GM12892 (cell line): ENCODE measurements at regions not wholly inside any gene's neighbourhood (a gene's known extent, or its start where the extent isn't known, plus 50 kb on each side); places are given as distances from the start of the nearest gene placed in this dataset.

Source experiments
- DNase-seq: peaks from one replicate; pipeline ENCODE4 v3.0.0; 2011; ENCODE audit not compliant: insufficient read length
- FAIRE-seq: peaks from 2 replicates; lab custom pipeline; 2011; peaks lifted over from hg19 to GRCh38; lab: Jason Lieb, UNC
- POLR2A ChIP-seq: IDR thresholded peaks from 2 replicates; pipeline ENCODE4 v1.6.1; 2011; ENCODE audit warnings: low read depth, low read length, control low read depth
- POLR2AphosphoS5 ChIP-seq: IDR thresholded peaks from 2 replicates; pipeline ENCODE4 v1.6.1; 2011; ENCODE audit warnings: low read depth, low read length, control low read depth
- TAF1 ChIP-seq: IDR thresholded peaks from 2 replicates; pipeline ENCODE4 v1.6.1; 2011; ENCODE audit warnings: low read depth, mild to moderate bottlenecking, control low read depth, low read length, borderline replicate concordance

DNA sequence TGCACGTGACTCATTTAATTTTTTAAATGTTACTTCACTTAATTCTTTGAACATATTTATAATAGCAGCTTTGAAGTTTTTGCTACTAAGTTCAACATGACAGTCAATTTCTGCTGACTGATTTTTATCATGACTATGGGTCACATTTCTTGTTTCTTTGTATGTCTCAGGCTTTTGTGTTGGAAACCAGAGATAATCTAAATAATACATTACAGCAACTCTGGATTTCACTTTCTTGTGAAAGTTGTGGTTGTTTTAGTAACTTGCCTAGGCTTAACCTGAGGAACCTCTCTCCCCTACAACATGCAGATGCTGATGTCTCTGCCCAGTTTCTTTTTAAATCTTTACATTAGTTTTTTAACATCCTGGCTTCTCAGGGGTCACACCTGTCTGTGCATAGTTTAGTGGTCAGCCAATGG, 180.8 kb downstream of the CCDC71L start:
- DNase-seq (no peak), FAIRE-seq (peak; percentile 58)
- TF ChIP-seq TAF1 = no peak
- TF ChIP-seq POLR2A = no peak
- TF ChIP-seq POLR2AphosphoS5 = no peak

- DNase-seq = no peak
- no peak for FAIRE-seq
- no peak for TF ChIP-seq TAF1
- no peak for TF ChIP-seq POLR2AphosphoS5
- TF ChIP-seq POLR2A = no peak
Measured at GRCh38 chr7:106476751-106477150, 184.2 kb downstream of the CCDC71L start.

DNA sequence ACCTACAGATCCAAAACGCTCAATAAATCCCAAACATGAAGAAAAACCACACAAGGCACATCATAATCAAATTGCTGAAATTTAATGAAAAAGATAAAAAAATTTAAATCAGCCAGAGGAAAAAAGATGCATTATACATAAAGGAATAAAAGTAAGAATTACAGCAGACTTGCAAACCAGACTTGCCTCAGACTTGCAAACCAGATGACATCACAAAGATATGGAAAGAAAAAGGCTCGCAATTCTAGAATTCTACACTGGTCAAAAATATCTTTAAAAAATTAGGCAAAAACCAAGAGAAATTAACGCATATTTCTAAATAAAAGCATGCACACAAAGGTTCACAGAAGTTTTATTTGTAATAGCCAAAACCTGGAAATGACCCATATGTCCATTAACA, 188.0 kb upstream of the NAMPT start:
- FAIRE-seq = no peak
- TF ChIP-seq POLR2A (no peak), POLR2AphosphoS5 (no peak)

GRCh38 chr7:106471686-106472440, 187.1 kb upstream of the NAMPT start:
- FAIRE-seq (peak; percentile 21), DNase-seq (no peak)
- TF ChIP-seq POLR2AphosphoS5 (no peak), POLR2A (no peak), TAF1 (no peak)

More for the DNA sequence above, 188.0 kb upstream of the NAMPT start:
- DNase-seq = no peak

- TF ChIP-seq POLR2AphosphoS5 (no peak), POLR2A (no peak)
- FAIRE-seq (no peak), DNase-seq (no peak)
Measured at GRCh38 chr7:106471021-106471420, 186.2 kb upstream of the NAMPT start.

DNA sequence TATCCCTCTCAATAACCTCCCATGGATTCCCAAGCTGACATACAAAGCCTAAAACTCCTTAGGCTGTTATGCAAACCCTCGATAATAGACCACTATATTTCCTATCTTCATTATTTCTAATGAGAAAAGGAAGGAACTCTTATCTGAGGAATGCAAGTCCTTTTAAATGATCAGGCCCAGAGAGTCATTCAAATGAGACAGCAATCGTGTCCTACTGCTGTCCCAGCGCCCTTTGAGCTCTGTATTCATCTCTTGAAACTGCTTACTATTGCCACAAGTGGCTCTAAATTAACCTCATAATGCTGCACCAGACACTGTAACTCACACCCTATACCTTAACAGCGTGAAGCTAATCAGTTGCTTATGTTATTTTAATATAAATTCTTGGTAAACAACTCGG, 182.1 kb upstream of the NAMPT start:
- no peak for DNase-seq
- FAIRE-seq = no peak
- TF ChIP-seq TAF1 (no peak), POLR2AphosphoS5 (no peak), POLR2A (no peak)

GRCh38 chr7:106465704-106466468, 181.1 kb upstream of the NAMPT start:
- no peak for FAIRE-seq
- DNase-seq = no peak
- TF ChIP-seq TAF1 = no peak
- TF ChIP-seq POLR2A = no peak
- no peak for TF ChIP-seq POLR2AphosphoS5

- DNase-seq (no peak), FAIRE-seq (no peak)
- TF ChIP-seq TAF1 = no peak
- no peak for TF ChIP-seq POLR2AphosphoS5
- TF ChIP-seq POLR2A = no peak
Measured at GRCh38 chr7:106464651-106465050, 179.9 kb upstream of the NAMPT start.

DNA sequence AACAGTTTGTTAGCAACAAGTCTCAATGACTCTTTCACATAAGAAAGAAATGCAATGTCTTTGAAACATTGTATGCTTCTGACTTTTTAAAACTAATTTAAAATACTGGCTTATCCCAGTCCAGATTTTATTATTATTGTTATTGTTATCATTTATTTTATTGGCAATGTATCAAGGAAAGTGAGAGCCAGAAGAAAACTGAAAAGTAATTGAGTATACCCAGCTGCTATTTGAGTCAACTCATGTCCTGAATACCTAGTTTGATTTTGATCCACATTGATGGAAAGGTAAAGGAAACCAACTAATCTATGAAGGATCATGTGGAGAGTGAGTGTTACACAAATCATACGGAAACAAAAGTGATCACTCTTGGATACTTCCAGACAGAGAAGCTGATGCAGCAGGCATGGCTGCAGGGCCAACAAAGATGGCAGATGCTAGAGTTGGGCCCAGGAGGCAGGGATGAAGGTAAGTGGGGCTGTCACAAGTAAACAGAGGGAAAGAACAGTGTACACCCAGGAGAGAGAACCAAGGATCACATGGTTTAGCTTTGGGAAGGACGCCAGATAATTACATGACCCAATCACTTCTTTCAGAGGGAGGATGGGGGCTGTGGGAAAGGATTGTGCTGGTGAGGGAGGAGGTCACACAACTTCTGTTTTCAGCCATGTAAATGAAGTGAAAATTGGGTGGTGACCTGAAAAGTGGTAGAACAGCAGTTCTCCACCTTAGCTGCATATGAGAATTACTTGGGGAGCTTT, 179.2 kb upstream of the NAMPT start:
- FAIRE-seq (no peak), DNase-seq (no peak)
- TF ChIP-seq TAF1 (no peak), POLR2AphosphoS5 (no peak), POLR2A (no peak)

DNA sequence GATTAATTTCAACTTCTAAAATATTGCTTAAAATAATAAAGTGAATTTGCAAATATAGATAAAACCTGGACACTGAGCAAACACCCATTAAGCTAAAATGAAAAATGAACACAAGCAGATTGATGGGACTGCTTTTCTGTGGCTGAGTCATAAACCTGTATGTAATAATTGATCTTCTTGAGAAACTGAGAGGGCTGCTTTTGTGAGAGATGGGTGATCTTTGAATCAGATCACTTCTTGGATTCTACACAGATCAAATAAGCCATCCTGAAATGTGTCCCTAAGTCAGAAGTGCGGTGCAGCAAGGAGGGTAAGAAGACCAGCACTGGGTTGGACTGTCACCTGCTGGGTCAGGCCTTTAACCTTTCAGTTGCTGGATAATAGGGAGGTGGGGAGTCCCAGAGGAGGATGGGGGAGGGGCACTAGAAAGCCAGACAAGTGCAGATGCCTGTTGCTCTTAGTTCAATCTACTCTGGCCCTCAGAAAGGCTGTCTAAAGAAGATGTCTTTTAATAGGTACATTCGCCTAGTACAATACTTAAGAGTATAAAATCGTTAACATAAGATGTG, 178.2 kb upstream of the NAMPT start:
- no peak for TF ChIP-seq TAF1
- no peak for TF ChIP-seq POLR2AphosphoS5
- TF ChIP-seq POLR2A = no peak
- FAIRE-seq (no peak), DNase-seq (no peak)

GRCh38 chr7:106462365-106462859, 177.6 kb upstream of the NAMPT start:
- DNase-seq (no peak), FAIRE-seq (no peak)
- no peak for TF ChIP-seq POLR2AphosphoS5
